ENCODE measurements at regions not wholly inside any gene's neighbourhood (a gene's known extent, or its start where the extent isn't known, plus 50 kb on each side); places are given as distances from the start of the nearest gene placed in this dataset.

GRCh38 chrX:64843224-64843623 is 133.0 kb downstream of the ZC4H2 start:
- TF ChIP-seq CTCF (conservative IDR thresholded peaks at IDR 0.05 in 1 of 2, IDR thresholded peaks at IDR 0.05 in 1 of 2; ENCODE audit: extremely low read depth in 1 of 2, insufficient read depth in 1 of 2, low read depth in 1 of 2, low read length in 2 of 2) (no peak), EZH2 (IDR thresholded peaks at IDR 0.05; ENCODE audit: borderline replicate concordance, low read length) (no peak)

Measured in mammary epithelial cell (primary cell).